ENCODE measurements at regions not wholly inside any gene's neighbourhood (a gene's known extent, or its start where the extent isn't known, plus 50 kb on each side); places are given as distances from the start of the nearest gene placed in this dataset.

DNA sequence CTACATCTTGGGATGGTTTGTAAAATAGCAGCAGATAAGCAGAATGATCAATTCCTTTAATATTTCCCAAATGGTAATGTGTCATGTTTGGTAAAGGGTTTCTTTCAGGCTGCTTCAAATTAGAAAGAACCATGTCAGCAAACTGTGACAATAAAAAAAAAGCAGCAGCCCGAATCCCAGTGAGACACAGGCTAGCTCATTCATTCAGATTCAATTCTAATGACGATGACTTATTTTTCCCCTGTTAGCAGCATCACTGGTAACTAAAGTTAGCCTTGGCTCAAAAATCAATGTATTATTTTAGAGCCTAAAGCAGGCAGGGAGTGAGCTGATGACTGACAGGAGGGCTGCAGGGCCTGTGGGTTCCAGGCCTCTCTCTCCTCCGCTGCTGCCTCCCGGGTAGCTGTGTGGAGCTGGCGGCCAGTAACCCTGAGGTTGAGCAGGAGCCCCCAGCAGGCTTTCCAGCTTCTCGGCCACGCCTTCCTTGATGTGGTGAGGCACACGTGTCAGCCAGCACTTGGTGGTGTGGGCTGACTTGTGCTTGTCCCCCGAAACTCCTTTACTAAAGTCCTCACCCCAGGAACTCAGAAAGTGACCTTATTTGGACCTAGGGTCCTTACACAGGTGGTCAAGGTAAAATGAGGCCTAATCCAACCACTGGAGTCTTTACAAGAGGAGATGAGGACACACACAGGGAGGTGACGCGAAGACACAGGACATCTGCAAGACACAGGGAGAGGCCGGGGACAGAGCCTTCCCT, 120.5 kb upstream of the HS6ST1 start:
- DNase-seq: no peak

DNA sequence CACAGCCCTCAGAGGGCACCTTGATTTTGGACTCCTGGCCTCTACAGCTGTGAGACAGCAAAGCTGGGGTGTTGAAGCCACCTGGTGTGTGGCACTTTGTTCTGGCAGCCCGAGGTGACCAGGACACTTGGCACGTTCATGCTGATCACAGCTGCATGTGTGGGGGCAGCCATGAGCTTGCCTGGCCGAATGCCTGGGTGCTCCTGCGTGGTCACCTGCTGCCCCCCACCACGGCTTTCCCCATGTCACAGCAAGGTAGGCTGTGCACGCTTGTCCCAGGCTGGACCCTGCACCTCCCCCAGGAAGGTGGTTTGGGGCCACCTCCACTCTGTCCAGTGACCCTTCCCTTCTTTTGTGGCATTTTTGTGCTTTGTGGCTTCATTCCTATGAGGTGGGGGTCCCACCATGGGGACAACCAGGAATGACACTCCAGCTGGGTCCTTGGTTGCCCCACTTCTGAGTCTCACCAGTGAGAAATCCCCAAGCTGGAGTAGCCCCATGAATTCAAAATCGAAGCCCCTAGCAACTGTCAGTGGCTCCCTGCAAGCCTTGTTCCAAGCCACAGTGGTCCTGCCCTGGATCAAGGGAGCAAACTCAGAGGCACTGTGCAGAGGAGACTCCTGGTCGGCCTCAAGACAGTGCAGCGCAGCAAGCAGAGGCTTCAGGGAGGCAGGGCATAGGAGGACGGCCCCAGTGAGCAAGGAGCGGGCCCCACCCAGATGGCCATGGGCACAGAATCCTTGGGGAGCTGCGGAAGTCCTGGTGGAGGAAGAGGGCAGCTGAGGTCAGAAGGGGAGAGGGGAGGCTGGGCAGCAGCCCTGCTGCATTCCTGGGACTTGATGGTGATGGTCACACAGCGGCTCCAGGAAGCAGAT, 121.4 kb upstream of the HS6ST1 start:
- no peak for DNase-seq

DNA sequence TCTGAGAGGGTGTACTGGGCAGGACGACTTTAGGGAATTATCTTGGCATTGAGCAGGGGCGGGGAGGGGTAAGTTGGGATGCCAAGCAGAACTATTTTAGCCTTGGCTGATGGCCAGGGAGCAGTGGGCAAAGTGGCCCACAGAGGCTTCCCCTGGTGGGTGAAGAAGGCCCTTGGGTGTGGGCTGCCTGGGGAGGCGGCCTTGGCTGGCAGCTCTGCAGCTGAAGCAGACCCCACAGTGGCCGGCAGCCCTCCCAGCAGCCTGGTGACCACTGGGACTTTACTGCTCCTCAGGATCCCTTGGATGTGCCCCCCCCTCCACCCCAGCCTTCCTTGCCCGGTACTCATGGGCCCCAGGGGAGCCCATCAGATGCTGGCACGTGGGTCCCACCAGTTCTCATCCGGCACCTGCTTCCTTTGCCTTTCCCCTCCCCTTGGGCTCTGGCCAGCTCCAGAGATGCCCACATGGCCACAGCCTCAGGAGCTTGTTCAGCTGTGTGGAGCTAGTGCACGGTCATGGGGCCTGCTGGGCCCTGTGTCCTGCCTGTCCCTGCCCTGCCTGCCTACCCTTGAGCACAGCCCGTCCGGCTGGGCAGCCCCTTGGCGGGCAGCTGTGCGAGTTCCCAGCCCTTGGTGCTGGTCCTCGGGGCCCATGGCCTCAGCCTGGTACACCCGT, 122.1 kb upstream of the HS6ST1 start:
- DNase-seq: no peak

DNA sequence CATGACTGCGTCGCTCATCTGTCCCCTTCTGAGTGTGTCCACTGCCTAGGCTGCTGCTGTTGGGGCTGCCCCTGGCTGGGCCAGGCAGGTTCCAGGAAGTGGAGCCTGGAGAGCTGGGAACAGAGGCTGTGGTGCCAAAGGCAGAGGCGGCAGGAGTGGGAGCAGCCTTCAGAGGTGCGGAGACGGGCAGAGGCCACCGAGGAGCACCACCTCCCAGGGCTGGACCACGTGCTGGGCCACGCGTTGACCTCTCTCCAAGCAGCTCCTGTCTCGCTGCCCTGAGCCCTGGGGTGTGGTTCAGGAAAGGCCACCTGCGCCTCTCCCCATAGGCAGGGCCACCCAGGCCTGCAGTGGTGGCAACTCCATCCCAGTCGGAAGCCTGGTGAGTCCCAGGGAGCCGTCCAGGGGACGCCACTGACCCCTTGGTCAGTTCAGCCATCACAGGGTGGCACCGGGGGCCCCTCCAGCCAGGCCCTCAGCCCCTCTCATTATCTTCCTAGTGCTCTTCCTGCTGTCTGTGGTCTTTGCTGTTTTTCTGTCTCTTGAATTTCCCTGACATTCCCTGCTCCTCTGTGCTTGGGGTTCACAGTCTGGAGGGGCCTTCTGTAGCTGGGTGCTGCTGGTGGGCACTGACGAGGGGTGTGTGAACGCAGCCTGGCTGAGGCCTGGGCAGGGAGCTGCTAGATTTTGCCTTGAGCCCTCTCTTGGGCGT, 122.8 kb upstream of the HS6ST1 start:
- DNase-seq: no peak

DNA sequence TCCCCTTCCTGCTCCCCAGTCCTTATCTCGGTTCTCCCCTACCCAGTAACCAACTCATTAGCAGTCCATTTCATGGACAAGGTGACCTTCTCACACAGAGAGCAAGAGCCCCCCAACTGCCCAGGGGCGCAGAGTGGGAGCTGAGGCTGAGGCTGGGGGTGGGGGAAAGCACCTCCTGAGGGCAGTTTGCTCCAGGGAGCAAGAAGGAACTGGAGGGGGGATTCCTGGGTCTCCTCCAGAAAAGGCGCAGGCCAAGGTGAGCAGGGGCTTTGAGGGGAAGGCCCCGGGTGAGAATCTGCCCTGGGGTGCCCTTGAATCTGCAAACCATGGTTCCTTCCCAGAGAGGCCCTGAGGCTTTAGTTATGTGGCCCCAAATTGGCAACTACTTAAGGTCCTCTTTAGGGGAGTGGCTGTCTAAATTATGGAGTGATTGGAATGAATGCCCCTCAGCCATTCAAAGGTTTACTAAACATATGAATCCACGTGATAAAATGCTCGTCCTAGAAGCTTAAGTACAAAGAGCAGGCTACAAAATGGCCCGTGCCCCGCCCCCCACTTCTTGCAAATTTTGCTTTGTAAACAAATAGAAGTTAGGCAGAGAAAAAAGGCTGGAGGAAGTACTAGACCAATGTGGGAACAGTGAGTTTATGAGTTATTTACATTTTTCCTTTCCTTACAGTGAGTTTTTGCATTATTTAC, 123.5 kb upstream of the HS6ST1 start:
- DNase-seq: no peak

DNA sequence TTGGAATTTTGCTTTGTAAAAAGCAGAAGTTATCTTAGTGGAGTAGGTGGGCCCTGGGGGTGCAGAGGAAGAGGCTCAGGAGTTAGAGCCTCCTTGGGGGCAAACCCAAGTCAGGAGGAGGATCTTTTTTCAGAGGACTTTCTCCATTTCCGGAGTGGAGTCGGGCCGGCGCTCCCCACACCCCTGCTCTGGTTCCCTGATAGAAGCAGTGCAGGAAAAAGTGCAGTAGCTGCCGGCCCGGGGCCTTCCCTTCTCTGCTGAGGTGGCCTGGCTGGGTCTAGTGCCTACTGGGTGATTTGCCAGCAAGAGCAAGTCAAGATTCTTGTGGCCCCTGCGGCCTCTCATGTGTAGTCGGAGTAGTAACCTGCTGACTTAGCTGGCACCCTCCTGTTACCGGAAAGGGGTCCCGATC, 124.2 kb upstream of the HS6ST1 start:
- DNase-seq: no peak

DNA sequence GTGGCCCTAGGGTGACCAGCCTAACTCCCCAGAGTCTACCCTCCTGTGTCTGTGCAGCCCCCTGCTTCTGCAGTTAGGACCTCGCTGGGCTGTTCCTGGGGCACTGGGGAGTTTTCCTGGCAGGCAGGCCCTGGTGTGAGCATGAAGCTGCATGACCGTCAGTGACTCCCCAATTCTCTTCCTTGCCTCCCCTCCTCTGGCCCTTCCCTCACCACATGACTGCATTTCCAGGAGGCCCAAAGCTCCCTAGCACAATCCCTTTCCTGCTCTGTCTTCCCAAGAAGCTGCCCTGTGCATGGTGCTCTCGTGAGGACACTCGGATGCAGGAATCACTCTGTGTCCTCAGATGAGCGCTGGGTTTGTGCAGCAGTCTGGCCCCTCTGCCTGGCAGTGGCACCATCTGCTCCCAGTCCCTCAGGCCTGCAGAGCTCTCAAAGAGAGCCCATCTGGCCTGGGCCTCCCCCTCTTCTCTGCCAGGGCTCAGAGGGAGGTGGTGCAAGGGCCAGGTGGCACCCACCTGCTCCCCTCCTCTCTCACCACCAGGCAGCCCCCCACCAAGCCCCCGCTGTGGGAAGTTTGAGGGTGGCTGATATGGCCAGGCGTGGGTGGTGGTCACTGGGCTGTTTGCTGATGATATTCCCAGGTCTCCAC, 125.6 kb upstream of the HS6ST1 start:
- DNase-seq: no peak

DNA sequence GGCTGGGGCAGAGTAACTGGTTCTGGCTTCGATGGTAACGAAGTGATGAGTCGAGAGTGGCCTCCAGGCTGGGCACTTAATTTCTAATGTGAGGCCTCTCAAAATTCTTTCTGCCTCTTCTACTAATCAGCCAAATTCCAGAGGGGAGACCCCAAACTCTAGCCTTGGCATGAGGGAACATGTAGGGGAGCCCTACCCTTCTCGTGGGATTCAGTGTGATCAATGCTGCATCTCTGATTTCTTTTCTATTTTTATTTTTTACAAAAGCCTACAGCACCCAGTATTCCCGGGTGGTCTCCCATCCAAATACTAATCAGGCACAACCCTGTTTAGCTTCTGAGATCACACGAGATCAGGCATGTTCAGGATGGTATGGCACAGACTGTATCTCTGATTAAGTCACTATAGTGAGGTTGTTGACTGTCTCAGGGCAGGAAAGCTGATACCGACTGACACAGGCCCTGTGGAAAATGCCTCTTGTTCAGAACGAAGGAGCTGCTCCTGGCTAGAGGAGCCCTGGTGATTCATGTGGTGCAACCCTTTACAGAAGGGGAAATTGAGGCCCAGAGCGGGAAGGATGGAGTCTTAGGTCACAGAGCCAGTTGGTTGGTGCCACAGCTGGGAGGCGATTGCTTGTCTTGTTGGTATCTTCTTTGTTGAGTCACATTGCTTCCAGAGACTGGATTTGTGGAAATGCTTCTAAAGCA, 126.3 kb upstream of the HS6ST1 start:
- DNase-seq: no peak

DNA sequence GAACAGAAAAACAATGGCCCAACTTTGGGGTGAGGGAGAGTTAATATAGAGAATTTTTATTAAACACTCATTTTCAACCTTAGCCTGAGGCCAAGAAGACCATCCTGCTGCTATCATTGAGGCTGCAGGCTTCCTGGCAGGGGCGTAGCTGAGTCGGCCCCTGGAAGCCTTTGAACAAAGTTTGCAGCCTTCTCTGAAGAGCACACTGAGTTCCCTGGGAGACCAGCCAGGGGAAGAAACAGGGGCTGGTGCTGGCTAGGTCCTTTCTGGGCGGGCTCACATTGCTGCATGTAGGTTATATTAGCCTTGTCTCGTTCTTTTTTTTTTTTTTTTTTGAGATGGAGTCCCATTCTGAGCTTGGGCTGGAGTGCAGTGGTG, 126.8 kb upstream of the HS6ST1 start:
- DNase-seq: no peak

DNA sequence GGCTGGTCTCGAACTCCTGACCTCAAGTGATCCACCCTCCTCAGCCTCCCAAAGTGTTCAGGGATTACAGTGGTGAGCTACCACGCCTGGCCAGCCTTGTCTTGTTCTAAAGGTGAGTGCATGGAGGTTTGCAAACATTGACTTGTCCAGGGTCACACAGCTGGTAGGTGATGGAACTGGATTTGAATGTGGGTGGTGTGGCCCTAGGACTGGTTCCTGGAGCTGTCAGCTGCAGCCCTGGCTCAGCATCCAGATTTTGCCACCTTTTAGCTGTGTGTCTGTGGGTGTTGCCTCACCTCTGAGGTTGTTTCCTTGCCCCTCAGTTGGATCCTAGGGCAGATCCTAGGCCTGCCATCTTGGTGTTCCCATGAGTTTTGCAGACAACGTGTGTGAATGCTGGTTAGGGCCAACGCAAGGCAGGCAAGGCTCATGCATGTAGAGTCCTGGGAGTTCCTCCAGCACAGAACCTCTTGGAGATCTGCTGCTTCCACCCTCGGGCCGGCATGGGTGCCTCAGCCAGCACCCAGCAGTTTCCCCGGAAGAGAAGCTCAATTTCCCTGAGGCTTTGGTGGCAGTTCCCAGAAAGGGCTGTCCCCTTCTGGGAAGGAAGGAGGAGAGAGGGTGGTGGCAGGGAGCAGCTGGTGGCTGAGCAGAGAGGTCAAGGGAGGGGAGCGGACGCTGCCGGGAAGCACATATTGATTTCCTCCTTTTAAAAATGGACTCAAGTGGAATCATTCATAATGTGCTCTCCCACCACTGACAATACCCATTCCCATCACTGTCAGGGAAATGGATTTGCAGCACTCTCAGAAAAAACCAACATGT, 127.6 kb upstream of the HS6ST1 start:
- no peak for DNase-seq

DNA sequence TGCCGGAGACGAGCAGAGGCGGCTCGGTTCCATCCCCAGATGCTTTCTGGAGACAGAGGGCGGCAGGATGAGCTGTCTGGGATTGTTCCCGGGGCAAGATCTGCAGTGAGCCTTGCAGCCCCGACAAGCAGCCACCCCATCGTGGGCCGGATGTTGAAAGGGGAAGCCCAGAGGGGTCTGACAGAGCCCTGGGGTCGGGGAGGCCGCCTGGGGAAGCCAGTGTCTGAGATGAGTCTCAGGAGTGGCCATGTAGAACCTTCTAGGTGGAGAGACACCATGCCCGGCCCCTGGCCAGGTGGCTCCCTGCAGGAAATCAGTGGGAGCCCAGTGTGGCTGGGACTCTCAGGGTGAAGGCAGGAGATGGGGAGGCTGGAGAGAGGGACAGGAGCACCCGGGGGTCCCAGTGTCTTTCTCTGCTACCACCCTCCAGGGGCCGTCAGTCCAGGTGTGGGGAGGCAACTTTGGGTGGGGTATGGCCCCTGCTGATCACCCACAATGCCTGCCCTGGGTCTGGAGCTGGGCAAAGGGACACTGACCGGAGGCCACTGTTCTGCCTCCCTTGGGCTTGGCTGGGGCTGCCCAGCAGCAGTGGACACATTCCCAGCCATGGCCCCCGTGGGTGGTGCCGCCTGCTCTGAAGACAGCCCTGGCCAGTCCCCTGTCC, 128.3 kb upstream of the HS6ST1 start:
- DNase-seq: no peak

DNA sequence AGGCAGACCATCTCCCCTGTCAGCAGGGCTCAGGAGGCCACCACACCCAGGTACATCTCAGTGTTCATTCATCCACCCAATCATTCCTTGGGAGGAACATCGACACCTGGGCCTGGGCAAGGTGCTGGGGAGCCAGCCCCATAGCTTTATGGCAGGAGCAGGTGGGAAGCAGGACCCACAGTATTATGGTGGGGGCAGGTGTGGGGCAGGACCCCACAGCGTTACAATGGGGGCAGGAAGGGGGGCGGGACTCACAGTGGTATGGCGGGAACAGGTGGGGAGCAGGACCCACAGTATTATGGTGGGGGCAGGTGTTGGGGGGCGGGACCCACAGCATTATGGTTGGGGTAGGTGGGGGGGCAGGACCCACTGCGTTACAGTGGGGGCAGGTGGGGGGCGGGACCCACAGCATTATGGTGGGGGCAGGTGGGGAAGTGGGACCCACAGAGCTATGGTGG, 128.9 kb upstream of the HS6ST1 start:
- DNase-seq: no peak

DNA sequence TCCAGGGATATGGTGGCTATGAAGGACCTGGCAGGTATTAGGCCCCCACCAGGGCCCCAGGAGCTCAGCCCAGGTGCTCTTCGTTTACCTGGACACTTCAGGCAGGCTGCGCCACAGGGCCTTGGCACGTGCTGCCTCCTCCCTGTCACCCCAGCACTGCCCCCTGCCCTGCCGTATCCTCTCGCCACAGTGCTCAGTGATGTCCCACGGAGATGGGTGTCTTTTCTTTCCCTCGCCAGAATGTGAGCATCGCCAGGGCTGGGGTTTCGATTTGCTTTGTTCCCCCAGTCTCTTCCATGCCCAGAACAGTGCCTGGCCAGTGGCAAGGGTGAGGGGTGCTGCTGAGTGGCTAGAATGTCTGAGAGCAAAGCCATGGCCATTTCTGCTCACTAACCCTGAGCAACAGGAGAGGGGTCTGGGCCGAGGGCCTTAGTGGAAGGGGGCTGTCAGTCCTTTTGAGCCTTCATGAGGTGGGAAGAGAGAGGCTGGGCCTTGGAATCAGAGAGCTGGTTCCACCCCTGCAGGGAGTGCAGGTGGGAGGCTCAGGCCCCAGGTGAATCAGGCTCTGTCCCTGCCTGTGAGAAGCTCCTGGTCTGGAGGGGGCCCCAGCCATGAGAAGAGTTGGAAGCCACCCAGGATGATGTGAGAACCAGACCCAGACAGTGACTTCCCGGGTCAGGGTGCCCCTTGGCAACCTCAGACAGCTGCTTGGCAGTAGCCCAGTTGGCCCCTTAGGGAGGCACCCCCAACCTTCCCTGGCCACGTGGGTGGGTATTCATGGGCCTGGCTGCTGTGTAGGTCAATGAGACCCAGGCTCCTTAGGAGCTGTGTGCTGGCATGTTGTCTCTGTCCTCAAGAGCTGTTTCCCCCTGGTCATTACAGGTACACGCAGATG, 129.9 kb upstream of the HS6ST1 start:
- DNase-seq: no peak

DNA sequence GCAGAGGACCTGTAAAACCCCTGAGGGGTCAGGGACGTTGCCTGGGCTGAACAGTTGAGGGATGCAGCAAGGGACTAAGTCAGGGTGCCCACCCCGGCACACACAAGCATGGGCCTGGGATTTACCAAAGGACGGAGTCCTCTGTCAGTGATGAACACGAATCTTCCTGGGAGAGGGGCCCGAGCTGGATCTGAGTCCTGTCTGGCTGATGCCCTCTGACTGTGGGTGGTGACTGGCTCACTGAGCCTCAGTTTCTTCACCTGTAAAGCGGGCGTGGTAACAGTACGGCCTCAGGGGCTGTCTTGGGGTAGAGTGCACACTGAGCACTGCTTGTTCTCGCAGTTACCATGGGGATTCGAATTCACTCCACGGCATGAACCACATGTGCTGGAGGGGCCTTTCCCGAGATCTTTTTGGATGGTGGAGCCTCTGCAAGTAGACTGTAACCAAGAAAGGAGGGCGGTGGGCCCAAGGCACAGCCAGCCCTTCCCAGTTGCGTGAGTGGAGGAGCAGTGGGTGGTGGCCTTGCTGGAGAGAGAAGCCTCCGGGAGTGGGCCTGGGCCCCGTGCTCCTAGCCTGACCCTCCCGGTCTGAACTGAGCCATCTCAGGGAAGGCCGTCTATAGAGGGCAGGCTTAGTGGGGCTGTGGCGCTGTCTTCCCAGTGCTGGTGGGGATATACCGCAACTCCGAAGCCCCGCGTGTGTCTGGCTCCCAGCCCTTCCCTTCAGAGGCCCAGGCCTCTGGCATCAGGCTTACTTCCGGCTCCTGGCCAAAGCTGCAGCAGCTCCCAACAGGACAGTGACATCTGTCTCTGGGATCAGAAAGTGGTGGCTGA, 130.8 kb upstream of the HS6ST1 start:
- no peak for DNase-seq

DNA sequence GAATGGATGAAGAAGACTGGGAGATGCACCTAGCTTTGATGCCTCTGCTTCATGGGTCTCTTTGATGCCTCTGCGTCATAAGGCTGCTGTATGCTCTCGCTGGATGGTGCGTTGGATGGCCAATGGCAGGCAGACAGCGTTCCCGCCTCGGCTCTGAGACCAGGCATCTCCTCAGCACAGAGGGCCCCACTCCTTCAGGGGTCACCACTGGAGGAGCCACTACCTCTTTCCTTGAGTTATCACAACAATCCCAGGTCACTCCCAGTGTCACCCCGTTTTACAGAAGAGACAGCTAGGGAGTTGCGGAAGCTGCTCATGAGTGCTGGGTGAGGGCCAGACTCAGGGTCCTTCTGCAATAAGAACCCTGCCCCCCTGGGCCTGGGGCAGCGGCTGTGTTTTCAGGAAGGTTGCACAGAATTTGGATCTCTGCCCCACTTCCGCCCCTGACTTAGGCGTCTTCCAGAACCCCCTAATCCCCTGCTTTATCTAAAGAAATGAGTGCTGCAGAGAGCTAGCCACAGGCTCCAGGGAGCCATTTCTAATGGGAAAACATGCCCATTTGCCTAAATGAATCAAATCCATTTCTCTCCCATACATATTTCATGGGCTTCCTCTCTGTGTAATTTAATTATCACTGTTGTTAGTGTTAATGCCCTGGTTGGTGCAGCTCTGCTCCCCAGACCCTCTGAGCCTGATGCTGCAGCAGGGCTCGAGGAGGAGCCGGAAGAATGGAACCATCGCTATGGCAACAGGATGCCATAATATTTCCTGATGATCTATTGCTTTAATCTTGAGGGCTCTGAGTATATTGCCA, 131.8 kb upstream of the HS6ST1 start:
- DNase-seq: no peak

Measured in stimulated activated CD4-positive, alpha-beta T cell treated with anti-CD3 and anti-CD28 coated beads, Interleukin-12 subunit alpha, Interleukin-12 subunit beta, amount 100 ng/mL, for 4 hours (primary cell).